HUES6 (cell line): ENCODE measurements at regions not wholly inside any gene's neighbourhood (a gene's known extent, or its start where the extent isn't known, plus 50 kb on each side); places are given as distances from the start of the nearest gene placed in this dataset.

Experiments used
- H3K27ac ChIP-seq: 2 replicates; pipeline ENCODE4 v1.7.0; 2013; ENCODE audit warnings: low read depth, mild to moderate bottlenecking, low read length, inconsistent platforms
- H3K27me3 ChIP-seq: 2 replicates; pipeline ENCODE4 v1.6.1; 2013; ENCODE audit warnings: low read length; ENCODE audit not compliant: control insufficient read depth, insufficient read depth
- H3K36me3 ChIP-seq: 2 replicates; pipeline ENCODE4 v1.6.1; 2013; ENCODE audit warnings: low read length; ENCODE audit not compliant: control insufficient read depth, insufficient read depth
- H3K4me1 ChIP-seq: 2 replicates; pipeline ENCODE4 v1.6.1; 2013; ENCODE audit warnings: low read length; ENCODE audit not compliant: control insufficient read depth, insufficient read depth
- H3K4me3 ChIP-seq: 2 replicates; pipeline ENCODE4 v1.5.1; 2013; ENCODE audit warnings: low read depth, low read length
- H3K9ac ChIP-seq: one replicate; pipeline ENCODE4 v1.6.1; 2013; ENCODE audit warnings: mild to moderate bottlenecking, low read length
- H3K9me3 ChIP-seq: 2 replicates; pipeline ENCODE4 v1.6.1; 2013; ENCODE audit warnings: low read depth, low read length; ENCODE audit not compliant: control insufficient read depth, insufficient read depth

- H3K27me3 ChIP-seq, result 0 out of 2 replicates have a peak, but pooled peaks cover 4% of the 10 kb centered on the region
- peaks cover 7% of the 10 kb centered on the region; the same call in 1 of the 2 replicates for H3K9me3 ChIP-seq
- H3K4me3 ChIP-seq, result no peak overlapping the region
- no peaks in the 10 kb centered on the region for H3K36me3 ChIP-seq
- peaks cover 12% of the 10 kb centered on the region for H3K4me1 ChIP-seq
- H3K9ac ChIP-seq, result no peak overlapping the region
- no peak overlapping the region; the same call in 1 of the 2 replicates for H3K27ac ChIP-seq
These were observed 460.0 kb downstream of the MATN1 start for GRCh38 chr1:30263405-30263804.

GRCh38 chr1:30262158-30262557 lies 461.2 kb downstream of the MATN1 start:
- Histone ChIP-seq H3K4me1 (peaks cover 12% of the 10 kb centered on the region), H3K4me3 (no peak overlapping the region), H3K27ac (no peak overlapping the region), H3K36me3 (no peaks in the 10 kb centered on the region), H3K9me3 (peaks cover 7% of the 10 kb centered on the region; the same call in 1 of the 2 replicates), H3K27me3 (0 out of 2 replicates have a peak, but pooled peaks cover 7% of the 10 kb centered on the region), H3K9ac (no peak overlapping the region)

GRCh38 chr1:30260318-30260717 lies 463.1 kb downstream of the MATN1 start:
- no peak overlapping the region for H3K9ac ChIP-seq
- no peak overlapping the region for H3K27ac ChIP-seq
- H3K4me1 ChIP-seq, result peaks cover 18% of the 10 kb centered on the region
- peaks cover 7% of the 10 kb centered on the region; the same call in 1 of the 2 replicates for H3K9me3 ChIP-seq
- H3K36me3 ChIP-seq, result no peaks in the 10 kb centered on the region
- H3K27me3 ChIP-seq, result 0 out of 2 replicates have a peak, but pooled peaks cover 7% of the 10 kb centered on the region
- H3K4me3 ChIP-seq, result no peak overlapping the region

GRCh38 chr1:30259631-30260030 lies 463.8 kb downstream of the MATN1 start:
- H3K36me3 ChIP-seq, result no peaks in the 10 kb centered on the region
- H3K4me3 ChIP-seq, result no peak overlapping the region
- peaks cover 7% of the 10 kb centered on the region; the same call in 1 of the 2 replicates for H3K9me3 ChIP-seq
- H3K27me3 ChIP-seq, result 0 out of 2 replicates have a peak, but pooled peaks cover 7% of the 10 kb centered on the region
- no peak overlapping the region for H3K27ac ChIP-seq
- H3K9ac ChIP-seq, result no peak overlapping the region
- peaks cover 20% of the 10 kb centered on the region for H3K4me1 ChIP-seq

- Histone ChIP-seq H3K27me3 (0 out of 2 replicates have a peak, but pooled peaks cover 7% of the 10 kb centered on the region), H3K9me3 (peaks cover 7% of the 10 kb centered on the region; the same call in 1 of the 2 replicates), H3K27ac (no peak overlapping the region), H3K36me3 (no peaks in the 10 kb centered on the region), H3K9ac (no peak overlapping the region), H3K4me1 (peaks cover 27% of the 10 kb centered on the region), H3K4me3 (no peak overlapping the region)
These were observed 464.5 kb downstream of the MATN1 start for GRCh38 chr1:30258876-30259275.

GRCh38 chr1:30258471-30258870 lies 464.9 kb downstream of the MATN1 start:
- H3K4me1 ChIP-seq, result peaks cover 31% of the 10 kb centered on the region
- 0 out of 2 replicates have a peak, but pooled peaks cover 7% of the 10 kb centered on the region for H3K27me3 ChIP-seq
- H3K27ac ChIP-seq, result no peak overlapping the region

GRCh38 chr1:30257742-30258380 lies 465.5 kb downstream of the MATN1 start:
- Histone ChIP-seq H3K27me3 (0 out of 2 replicates have a peak, but pooled peaks cover 7% of the 10 kb centered on the region), H3K9me3 (peaks cover 7% of the 10 kb centered on the region; the same call in 1 of the 2 replicates), H3K4me3 (no peak overlapping the region), H3K27ac (no peak overlapping the region), H3K36me3 (no peaks in the 10 kb centered on the region), H3K9ac (no peak overlapping the region), H3K4me1 (peaks cover 33% of the 10 kb centered on the region)

More at GRCh38 chr1:30258471-30258870, 464.9 kb downstream of the MATN1 start:
- Histone ChIP-seq H3K9me3 (peaks cover 7% of the 10 kb centered on the region; the same call in 1 of the 2 replicates), H3K4me3 (no peak overlapping the region), H3K36me3 (no peaks in the 10 kb centered on the region), H3K9ac (no peak overlapping the region)

GRCh38 chr1:30257322-30257721 lies 466.1 kb downstream of the MATN1 start:
- no peak overlapping the region for H3K27ac ChIP-seq
- peaks cover 33% of the 10 kb centered on the region for H3K4me1 ChIP-seq
- no peaks in the 10 kb centered on the region for H3K36me3 ChIP-seq
- H3K27me3 ChIP-seq, result 0 out of 2 replicates have a peak, but pooled peaks cover 7% of the 10 kb centered on the region
- no peak overlapping the region for H3K9ac ChIP-seq
- H3K9me3 ChIP-seq, result peaks cover 7% of the 10 kb centered on the region; the same call in 1 of the 2 replicates
- H3K4me3 ChIP-seq, result no peak overlapping the region

GRCh38 chr1:30256911-30257310 lies 466.5 kb downstream of the MATN1 start:
- H3K4me3 ChIP-seq, result no peak overlapping the region
- no peaks in the 10 kb centered on the region for H3K36me3 ChIP-seq
- H3K27me3 ChIP-seq, result 0 out of 2 replicates have a peak, but pooled peaks cover 7% of the 10 kb centered on the region
- H3K4me1 ChIP-seq, result peaks cover 33% of the 10 kb centered on the region
- H3K9me3 ChIP-seq, result peaks cover 7% of the 10 kb centered on the region; the same call in 1 of the 2 replicates
- no peak overlapping the region for H3K27ac ChIP-seq
- H3K9ac ChIP-seq, result no peak overlapping the region

- Histone ChIP-seq H3K36me3 (no peaks in the 10 kb centered on the region), H3K9me3 (no peaks in the 10 kb centered on the region), H3K9ac (no peak overlapping the region), H3K27ac (no peak overlapping the region), H3K4me3 (no peak overlapping the region), H3K4me1 (peaks cover 37% of the 10 kb centered on the region), H3K27me3 (0 out of 2 replicates have a peak, but pooled peaks cover 7% of the 10 kb centered on the region)
These were observed 468.2 kb downstream of the MATN1 start for GRCh38 chr1:30255111-30255724.
